Dedifferentiated amniotic fluid mesenchymal stem cell (primary cell): ENCODE measurements at regions not wholly inside any gene's neighbourhood (a gene's known extent, or its start where the extent isn't known, plus 50 kb on each side); places are given as distances from the start of the nearest gene placed in this dataset.
"Not testable (repeated sequence)": the region's sequence is repeated elsewhere in the genome, so short reads cannot be mapped to it uniquely, and the experiment has no call there.

Experiments used
- DNase-seq: peaks from one replicate; pipeline ENCODE4 v3.0.0-alpha.2; 2016; ENCODE audit errors: extremely low spot score

- DNase-seq, result not testable (repeated sequence)
Observed at GRCh38 chr16:18263046-18263445, 73.5 kb downstream of the NPIPA8 start.

- not testable (repeated sequence) for DNase-seq
Observed at GRCh38 chr16:18261848-18262247, 74.7 kb downstream of the NPIPA8 start.

- DNase-seq, result not testable (repeated sequence)
Observed at GRCh38 chr16:18259496-18260176, 76.9 kb downstream of the NPIPA8 start.

- DNase-seq, result not testable (repeated sequence)
Observed at GRCh38 chr16:18252943-18253342, 83.6 kb downstream of the NPIPA8 start.

- not testable (repeated sequence) for DNase-seq
Observed at GRCh38 chr16:18230505-18230904, 106.0 kb downstream of the NPIPA8 start.

GRCh38 chr16:18222054-18223009 is 114.2 kb downstream of the NPIPA8 start:
- not testable (repeated sequence) for DNase-seq

- DNase-seq, result not testable (repeated sequence)
Observed at GRCh38 chr16:18217741-18218140, 118.8 kb downstream of the NPIPA8 start.

- not testable (repeated sequence) for DNase-seq
Observed at GRCh38 chr16:18216814-18217213, 119.7 kb downstream of the NPIPA8 start.

GRCh38 chr16:18213810-18214209 is 122.7 kb downstream of the NPIPA8 start:
- DNase-seq, result not testable (repeated sequence)

- DNase-seq, result not testable (repeated sequence)
Observed at GRCh38 chr16:18211505-18211904, 125.0 kb downstream of the NPIPA8 start.

- not testable (repeated sequence) for DNase-seq
Observed at GRCh38 chr16:18204786-18205185, 131.8 kb downstream of the NPIPA8 start.

- DNase-seq, result not testable (repeated sequence)
Observed at GRCh38 chr16:18204309-18204708, 132.2 kb downstream of the NPIPA8 start.

GRCh38 chr16:18201511-18201910 is 135.0 kb downstream of the NPIPA8 start:
- DNase-seq, result not testable (repeated sequence)

GRCh38 chr16:18192389-18192788 is 144.1 kb downstream of the NPIPA8 start:
- not testable (repeated sequence) for DNase-seq

- DNase-seq, result not testable (repeated sequence)
Observed at GRCh38 chr16:18190179-18190578, 146.4 kb downstream of the NPIPA8 start.

GRCh38 chr16:18184755-18185154 is 151.8 kb downstream of the NPIPA8 start:
- not testable (repeated sequence) for DNase-seq

GRCh38 chr16:18181028-18181427 is 155.5 kb downstream of the NPIPA8 start:
- not testable (repeated sequence) for DNase-seq

- not testable (repeated sequence) for DNase-seq
Observed at GRCh38 chr16:18173945-18174497, 162.5 kb downstream of the NPIPA8 start.

GRCh38 chr16:18162293-18162692 is 174.2 kb downstream of the NPIPA8 start:
- DNase-seq, result not testable (repeated sequence)

GRCh38 chr16:18161224-18161623 is 175.3 kb downstream of the NPIPA8 start:
- not testable (repeated sequence) for DNase-seq

GRCh38 chr16:18159185-18159584 is 177.4 kb downstream of the NPIPA8 start:
- DNase-seq, result not testable (repeated sequence)

- not testable (repeated sequence) for DNase-seq
Observed at GRCh38 chr16:18157854-18158253, 178.7 kb downstream of the NPIPA8 start.
